ENCODE measurements at regions not wholly inside any gene's neighbourhood (a gene's known extent, or its start where the extent isn't known, plus 50 kb on each side); places are given as distances from the start of the nearest gene placed in this dataset.

- TF ChIP-seq CHD2 (IDR thresholded peaks at IDR 0.05; ENCODE audit: low read depth, low read length), result no peak
- TF ChIP-seq CTCF (IDR thresholded peaks at IDR 0.05 in 2 of 3, conservative IDR thresholded peaks at IDR 0.05 in 1 of 3; ENCODE audit: insufficient read depth in 2 of 3, low read depth in 1 of 3, low read length in 3 of 3), result no peak
- no peak for TF ChIP-seq MAFG (tag; conservative IDR thresholded peaks at IDR 0.05)
- TF ChIP-seq ASH1L (IDR thresholded peaks at IDR 0.05; ENCODE audit: borderline replicate concordance, low read depth, partially characterized antibody), result no peak
- no peak for TF ChIP-seq SIN3A (IDR thresholded peaks at IDR 0.05; ENCODE audit: borderline replicate concordance in 2 of 2, control insufficient read depth in 1 of 2, low read depth in 2 of 2, low read length in 2 of 2)
- TF ChIP-seq ZFP91 (CRISPR knock-in tag; IDR thresholded peaks at IDR 0.05), result no peak
- no peak for TF ChIP-seq EP300 (IDR thresholded peaks at IDR 0.05; ENCODE audit: low read length)
- TF ChIP-seq MYC (IDR thresholded peaks at IDR 0.05; ENCODE audit: low read depth, low read length), result no peak
- TF ChIP-seq MYC (CRISPR knock-in tag; IDR thresholded peaks at IDR 0.05; ENCODE audit: borderline replicate concordance, low read depth), result no peak
- TF ChIP-seq GATA2 (CRISPR knock-in tag; IDR thresholded peaks at IDR 0.05), result no peak
- TF ChIP-seq GATAD2A (IDR thresholded peaks at IDR 0.05), result no peak
- TF ChIP-seq ELF4 (CRISPR knock-in tag; IDR thresholded peaks at IDR 0.05), result no peak
- no peak for TF ChIP-seq ZZZ3 (IDR thresholded peaks at IDR 0.05)
Measured at GRCh38 chr15:52922871-52923270, 132.7 kb upstream of the ONECUT1 start.
